Testis (tissue), 2 donors: ENCODE measurements at regions not wholly inside any gene's neighbourhood (a gene's known extent, or its start where the extent isn't known, plus 50 kb on each side); places are given as distances from the start of the nearest gene placed in this dataset.
"Not testable (repeated sequence)": the region's sequence is repeated elsewhere in the genome, so short reads cannot be mapped to it uniquely, and the experiment has no call there.

Experiments
- CTCF ChIP-seq, 3 experiments: fragments of 450-650 bp in 2 of 3; fragments of 200-600 bp in 1 of 3; sonication (generic) in 1 of 3; IDR thresholded peaks; one replicate each; pipeline ENCODE4 v1.5.1; 2016 to 2019; ENCODE audit warnings: antibody characterized with exemption in 3 of 3, mild to moderate bottlenecking in 2 of 3, moderate library complexity in 1 of 3
- POLR2A ChIP-seq: fragments of 450-650 bp; IDR thresholded peaks from one replicate; pipeline ENCODE4 v1.6.1; 2017; ENCODE audit warnings: antibody characterized with exemption, mild to moderate bottlenecking, moderate library complexity

- not testable (repeated sequence) for TF ChIP-seq POLR2A; CTCF (IDR thresholded peaks at IDR 0.05)
These were observed 56.9 kb upstream of the ZNF184 start for GRCh38 chr6:27529796-27530195.
